ENCODE measurements at regions not wholly inside any gene's neighbourhood (a gene's known extent, or its start where the extent isn't known, plus 50 kb on each side); places are given as distances from the start of the nearest gene placed in this dataset.

DNA sequence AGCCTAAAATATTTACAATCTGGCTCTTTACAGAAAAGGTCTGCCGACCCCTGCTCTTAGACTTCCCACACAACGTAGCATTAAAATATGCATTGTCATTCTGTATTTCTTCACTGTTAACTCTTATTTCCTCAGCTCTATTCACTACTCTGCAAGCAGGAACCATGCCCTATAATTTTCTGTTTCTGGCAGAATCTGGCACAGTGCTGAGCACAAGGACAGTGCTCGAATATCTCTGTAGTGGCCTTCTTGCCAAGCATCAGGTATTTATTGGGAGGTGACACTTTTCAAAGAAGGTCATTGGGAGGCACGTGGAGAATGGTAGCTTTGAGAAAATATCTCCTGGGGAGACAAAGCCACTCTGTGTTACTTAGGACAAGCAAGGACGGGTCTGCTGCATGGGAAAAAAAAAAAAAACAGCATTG lies 77.9 kb downstream of the PSMG1 start:
- no TSS peak for BruUV-seq (replicated peaks)
- CTCF ChIA-PET, result interaction anchor here (0.7 kb wide), 1 partner anchor 412 kb away, joined by 8 read pairs; no protein-coding TSS in a partner anchor
- Histone ChIP-seq H3K36me3 (ENCODE audit: control insufficient read depth, insufficient read depth, low read length) (no peaks in the 10 kb centered on the region), H3K27me3 (ENCODE audit: control insufficient read depth, insufficient read depth, low read length) (no peaks in the 10 kb centered on the region), H3K9me3 (ENCODE audit: control insufficient read depth, insufficient read depth, low read depth, low read length) (no peaks in the 10 kb centered on the region), H3K4me1 (ENCODE audit: control insufficient read depth, insufficient read depth, low read length) (no peaks in the 10 kb centered on the region), H3K27ac (ENCODE audit: low read length) (no peak overlapping the region), H3K4me3 (ENCODE audit: low read depth in 2 of 2, low read length in 2 of 2) (no peak overlapping the region)
- intact Hi-C loops (cut with micrococcal nuclease; ENCODE audit: unreplicated experiment) (no loop called here), in situ Hi-C loops (cut with HindIII; ENCODE audit: low pct_unique_long_range_greater_than_20kb, low sequenced_read_pairs) (no loop called here)
- ATAC-seq (no peak), DNase-seq (ENCODE audit: low read depth, low spot score) (no peak)
- POLR2A ChIA-PET, result no interaction called here
- TF ChIP-seq SIN3A (IDR thresholded peaks at IDR 0.05; ENCODE audit: borderline replicate concordance, insufficient read depth, low read depth, low read length), result no peak
- no peak for TF ChIP-seq TCF7L2 (IDR thresholded peaks at IDR 0.05; ENCODE audit: low read depth, low read length)
- no peak for TF ChIP-seq POLR2AphosphoS5 (IDR thresholded peaks at IDR 0.05; ENCODE audit: low read depth, low read length)
- TF ChIP-seq REST (IDR thresholded peaks at IDR 0.05; ENCODE audit: insufficient read depth in 1 of 2, low read depth in 2 of 2, low read length in 1 of 2), result no peak
- no peak for TF ChIP-seq CTCF (IDR thresholded peaks at IDR 0.05)

DNA sequence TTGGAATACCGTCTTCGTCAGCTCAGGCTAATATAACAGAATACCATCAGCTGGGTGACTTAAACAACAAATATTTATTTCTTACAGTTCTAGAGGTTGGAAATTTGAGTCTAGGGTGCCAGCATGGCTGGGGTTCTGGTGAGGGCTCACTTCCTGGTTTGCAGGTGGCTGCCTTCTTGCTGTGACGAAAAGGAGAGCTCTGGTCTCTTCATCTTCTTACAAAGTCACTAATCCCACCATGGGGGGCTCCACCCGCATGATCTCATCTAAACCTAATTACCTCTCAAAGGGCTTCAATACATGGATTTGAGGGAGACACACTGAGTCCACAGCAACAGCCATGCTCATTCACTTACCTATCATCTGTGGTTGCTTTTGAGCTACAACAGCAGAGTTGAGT lies 78.3 kb downstream of the PSMG1 start:
- no peaks in the 10 kb centered on the region for H3K36me3 ChIP-seq (ENCODE audit: control insufficient read depth, insufficient read depth, low read length)
- DNase-seq (ENCODE audit: low read depth, low spot score) (no peak), ATAC-seq (no peak)
- no peaks in the 10 kb centered on the region for H3K9me3 ChIP-seq (ENCODE audit: control insufficient read depth, insufficient read depth, low read depth, low read length)
- no peaks in the 10 kb centered on the region for H3K4me1 ChIP-seq (ENCODE audit: control insufficient read depth, insufficient read depth, low read length)
- in situ Hi-C loops (cut with HindIII; ENCODE audit: low pct_unique_long_range_greater_than_20kb, low sequenced_read_pairs), result no loop called here
- no peaks in the 10 kb centered on the region for H3K27me3 ChIP-seq (ENCODE audit: control insufficient read depth, insufficient read depth, low read length)
- intact Hi-C loops (cut with micrococcal nuclease; ENCODE audit: unreplicated experiment), result no loop called here
- no TSS peak for BruUV-seq (replicated peaks)
- ChIA-PET POLR2A (no interaction called here), CTCF (interaction anchor here (0.7 kb wide), 1 partner anchor 412 kb away, joined by 8 read pairs; no protein-coding TSS in a partner anchor)
- TF ChIP-seq REST (IDR thresholded peaks at IDR 0.05; ENCODE audit: insufficient read depth in 1 of 2, low read depth in 2 of 2, low read length in 1 of 2), result no peak
- no peak for TF ChIP-seq CTCF (IDR thresholded peaks at IDR 0.05)
- no peak overlapping the region for H3K27ac ChIP-seq (ENCODE audit: low read length)
- no peak overlapping the region for H3K4me3 ChIP-seq (ENCODE audit: low read depth in 2 of 2, low read length in 2 of 2)
